Vagina (tissue), 2 donors: ENCODE measurements at regions not wholly inside any gene's neighbourhood (a gene's known extent, or its start where the extent isn't known, plus 50 kb on each side); places are given as distances from the start of the nearest gene placed in this dataset.

Experiments used
- CTCF ChIP-seq, 3 experiments: fragments of 450-650 bp in 2 of 3; fragments of 200-600 bp in 1 of 3; sonication (generic) in 1 of 3; IDR thresholded peaks; one replicate each; pipeline ENCODE4 v1.5.1; 2017 to 2019; ENCODE audit warnings: antibody characterized with exemption in 3 of 3, mild to moderate bottlenecking in 2 of 3, moderate library complexity in 2 of 3
- POLR2A ChIP-seq, 2 donors: fragments of 450-650 bp; IDR thresholded peaks; one replicate each; pipeline ENCODE4 v1.6.1; 2017; ENCODE audit warnings: antibody characterized with exemption in 2 of 2, mild to moderate bottlenecking in 2 of 2, moderate library complexity in 2 of 2

- TF ChIP-seq CTCF (IDR thresholded peaks at IDR 0.05) (no peak), POLR2A (IDR thresholded peaks at IDR 0.05) (no peak)
Observed at GRCh38 chr16:47865337-47865855, 290.4 kb downstream of the ABCC12 start.
